Vagina (tissue), 2 donors: ENCODE measurements at regions not wholly inside any gene's neighbourhood (a gene's known extent, or its start where the extent isn't known, plus 50 kb on each side); places are given as distances from the start of the nearest gene placed in this dataset.

Source experiments
- CTCF ChIP-seq, 3 experiments: fragments of 450-650 bp in 2 of 3; fragments of 200-600 bp in 1 of 3; sonication (generic) in 1 of 3; IDR thresholded peaks; one replicate each; pipeline ENCODE4 v1.5.1; 2017 to 2019; ENCODE audit warnings: antibody characterized with exemption in 3 of 3, mild to moderate bottlenecking in 2 of 3, moderate library complexity in 2 of 3
- POLR2A ChIP-seq, 2 donors: fragments of 450-650 bp; IDR thresholded peaks; one replicate each; pipeline ENCODE4 v1.6.1; 2017; ENCODE audit warnings: antibody characterized with exemption in 2 of 2, mild to moderate bottlenecking in 2 of 2, moderate library complexity in 2 of 2

GRCh38 chr4:117844594-117844993 is 189.7 kb upstream of the NDST3 start:
- TF ChIP-seq CTCF (IDR thresholded peaks at IDR 0.05) (no peak), POLR2A (IDR thresholded peaks at IDR 0.05) (no peak)
